SK-N-SH (cell line): ENCODE measurements at regions not wholly inside any gene's neighbourhood (a gene's known extent, or its start where the extent isn't known, plus 50 kb on each side); places are given as distances from the start of the nearest gene placed in this dataset.

Experiments
- CTCF ChIA-PET: fragments of 300-600, 350-600 bp; formaldehyde crosslinking; extraction: SDS; loops from one replicate; lab custom pipeline; 2021; lab: Yijun Ruan, JAX
- POLR2A ChIA-PET: fragments of 350-600 bp; sonication (Branson Sonifier 250); formaldehyde crosslinking; extraction: SDS; loops from one replicate; lab custom pipeline; 2020; ENCODE audit warnings: antibody characterized with exemption, inconsistent platforms; lab: Yijun Ruan, JAX
- DNase-seq: peaks from one replicate; pipeline ENCODE4 v3.0.0; 2012
- H2AFZ ChIP-seq: fragments of 200-600 bp; sonication (generic); 2 replicates; pipeline ENCODE4 v1.8.1; 2016; ENCODE audit warnings: antibody characterized with exemption, mild to moderate bottlenecking, low read depth
- H3F3A ChIP-seq: fragments of 200-600 bp; sonication (generic); replicated peaks from 2 replicates; pipeline ENCODE3; 2016; ENCODE audit warnings: antibody characterized with exemption, mild to moderate bottlenecking; ENCODE audit not compliant: insufficient read depth
- H3K27ac ChIP-seq, 2 experiments: fragments of 200-500 bp in 1 of 2; fragments of 200-600 bp in 1 of 2; sonication (Bioruptor generic) in 1 of 2; sonication (generic), shearing (Covaris generic) in 1 of 2; 2 replicates each; pipeline versions ENCODE4 v1.5.1 to v1.6.1; 2014 to 2016; ENCODE audit warnings: low read depth in 2 of 2, inconsistent platforms in 1 of 2, low read length in 1 of 2, mild to moderate bottlenecking in 1 of 2, mixed read lengths in 1 of 2
- H3K27me3 ChIP-seq: fragments of 200-600 bp; sonication (generic), shearing (Covaris generic); 2 replicates; pipeline ENCODE4 v1.6.1; 2016; ENCODE audit warnings: mixed run types; ENCODE audit not compliant: insufficient read depth
- H3K36me3 ChIP-seq, 2 experiments: fragments of 200-500 bp in 1 of 2; fragments of 200-600 bp in 1 of 2; sonication (Bioruptor generic) in 1 of 2; sonication (generic) in 1 of 2; replicated peaks in 1 of 2; 2 replicates each; pipeline versions ENCODE3 to v1.5.1; 2014 to 2016; ENCODE audit warnings: low read length in 1 of 2, mild to moderate bottlenecking in 1 of 2; ENCODE audit not compliant: insufficient read depth in 2 of 2, control insufficient read depth in 1 of 2
- H3K4me1 ChIP-seq, 2 experiments: fragments of 200-500 bp in 1 of 2; fragments of 200-600 bp in 1 of 2; sonication (Bioruptor generic) in 1 of 2; sonication (generic), shearing (Covaris generic) in 1 of 2; 2 replicates each; pipeline versions ENCODE4 v1.5.1 to v1.6.1; 2014 to 2016; ENCODE audit warnings: low read depth in 1 of 2, low read length in 1 of 2, mixed run types in 1 of 2; ENCODE audit not compliant: insufficient read depth in 2 of 2, control insufficient read depth in 1 of 2
- H3K4me2 ChIP-seq: fragments of 200-600 bp; sonication (generic), shearing (Covaris generic); 2 replicates; pipeline ENCODE4 v1.6.1; 2017; ENCODE audit warnings: mixed run types
- H3K4me3 ChIP-seq, 2 experiments: fragments of 200-500 bp in 1 of 2; fragments of 200-600 bp in 1 of 2; sonication (Bioruptor generic) in 1 of 2; sonication (generic), shearing (Covaris generic) in 1 of 2; 2 replicates each; pipeline versions ENCODE4 v1.5.1 to v1.8.1; 2014 to 2016; ENCODE audit warnings: low read depth in 2 of 2, inconsistent platforms in 1 of 2, low read length in 1 of 2, mild to moderate bottlenecking in 1 of 2, mixed read lengths in 1 of 2, moderate library complexity in 1 of 2
- H3K79me2 ChIP-seq: fragments of 200-600 bp; sonication (generic); 2 replicates; pipeline ENCODE4 v1.8.1; 2017; ENCODE audit warnings: mild to moderate bottlenecking; ENCODE audit not compliant: insufficient read depth
- H3K9ac ChIP-seq: fragments of 200-600 bp; sonication (generic); 2 replicates; pipeline ENCODE4 v1.6.1; 2017; ENCODE audit warnings: mixed run types
- H3K9me2 ChIP-seq: fragments of 200-600 bp; sonication (generic); 2 replicates; pipeline ENCODE4 v1.6.1; 2017; ENCODE audit warnings: mixed run types
- H3K9me3 ChIP-seq: fragments of 200-600 bp; sonication (generic); 2 replicates; pipeline ENCODE4 v1.6.1; 2017; ENCODE audit warnings: mixed run types, mild to moderate bottlenecking, moderate library complexity
- H4K20me1 ChIP-seq: fragments of 200-600 bp; sonication (generic); 2 replicates; pipeline ENCODE4 v1.6.1; 2017; ENCODE audit warnings: mild to moderate bottlenecking, mixed run types; ENCODE audit not compliant: insufficient read depth
- CTCF ChIP-seq: fragments of 200-600 bp; sonication (generic); IDR thresholded peaks from 2 replicates; pipeline ENCODE4 v1.6.1; 2017; ENCODE audit warnings: antibody characterized with exemption, mild to moderate bottlenecking, moderate library complexity
- EP300 ChIP-seq, 2 experiments: IDR thresholded peaks; 2 replicates each; pipeline versions ENCODE4 v1.4.0 to v1.6.1; 2012; ENCODE audit warnings: borderline replicate concordance in 1 of 2, low read depth in 1 of 2, low read length in 1 of 2
- EZH2phosphoT487 ChIP-seq: fragments of 200-600 bp; sonication (generic); IDR thresholded peaks from 2 replicates; pipeline ENCODE4 v1.6.1; 2017; ENCODE audit warnings: low read depth, mixed run types, mild to moderate bottlenecking, antibody characterized with exemption, moderate library complexity, borderline replicate concordance
- FOSL2 ChIP-seq: IDR thresholded peaks from 2 replicates; pipeline ENCODE4 v1.4.0; 2012; ENCODE audit warnings: low read depth, mild to moderate bottlenecking, moderate library complexity, borderline replicate concordance
- FOXM1 ChIP-seq: IDR thresholded peaks from 2 replicates; pipeline ENCODE4 v1.4.0; 2012; ENCODE audit warnings: low read depth, mild to moderate bottlenecking
- IRF3 ChIP-seq: fragments of 150-350 bp; IDR thresholded peaks from 2 replicates; pipeline ENCODE4 v1.6.1; 2016; ENCODE audit warnings: mild to moderate bottlenecking, low read depth, low read length
- JUND ChIP-seq: IDR thresholded peaks from 2 replicates; pipeline ENCODE4 v1.4.0; 2012
- MEF2A ChIP-seq: IDR thresholded peaks from 2 replicates; pipeline ENCODE4 v1.4.0; 2012; ENCODE audit warnings: low read depth, borderline replicate concordance
- NFIC ChIP-seq: IDR thresholded peaks from 2 replicates; pipeline ENCODE4 v1.4.0; 2012; ENCODE audit warnings: borderline replicate concordance
- PBX3 ChIP-seq: IDR thresholded peaks from 2 replicates; pipeline ENCODE4; 2012
- SMC3 ChIP-seq: IDR thresholded peaks from 2 replicates; pipeline ENCODE4 v1.6.1; 2012; ENCODE audit warnings: low read depth, low read length, improper control_type of control experiment
- TCF12 ChIP-seq: IDR thresholded peaks from 2 replicates; pipeline ENCODE4 v1.4.0; 2012
- YY1 ChIP-seq: IDR thresholded peaks from 2 replicates; pipeline ENCODE4 v1.4.0; 2012; ENCODE audit warnings: low read depth, mild to moderate bottlenecking
- WGBS: methylation state at CpG from one replicate; pipeline ENCODE4 v1.1.6; 2017; ENCODE audit warnings: low lambda C conversion rate; 5-methylcytosine and 5-hydroxymethylcytosine counted together

GRCh38 chr10:84862551-84862950, 534.2 kb downstream of the CCSER2 start:
- Histone ChIP-seq H3K4me3 (no peak overlapping the region), H3F3A (no peaks in the 10 kb centered on the region), H3K4me1 (no peaks in the 10 kb centered on the region; a peak in 1 of 4 replicates), H3K9me2 (no peaks in the 10 kb centered on the region), H3K79me2 (no peaks in the 10 kb centered on the region), H3K9ac (no peak overlapping the region), H2AFZ (no peak overlapping the region), H3K9me3 (no peaks in the 10 kb centered on the region), H3K36me3 (no peaks in the 10 kb centered on the region), H4K20me1 (no peaks in the 10 kb centered on the region), H3K27me3 (no peaks in the 10 kb centered on the region), H3K4me2 (no peak overlapping the region), H3K27ac (no peak overlapping the region)
- WGBS = 0% methylated on average over 1 of the region's 1 CpG
- ChIA-PET CTCF (interaction anchor here (1.4 kb wide), 1 partner anchor 16 kb away, joined by 4 read pairs; no protein-coding TSS in a partner anchor), POLR2A (no interaction called here)
- no peak for TF ChIP-seq SMC3
- no peak for TF ChIP-seq TCF12
- TF ChIP-seq NFIC = no peak
- TF ChIP-seq FOXM1 = no peak
- no peak for DNase-seq

- no peaks in the 10 kb centered on the region; a peak in 1 of 4 replicates for H3K4me1 ChIP-seq
- ChIA-PET POLR2A (no interaction called here), CTCF (interaction anchor here (1.4 kb wide), 1 partner anchor 17 kb away, joined by 4 read pairs; no protein-coding TSS in a partner anchor)
- TF ChIP-seq JUND (no peak), CTCF (no peak), NFIC (no peak), YY1 (no peak), MEF2A (no peak), IRF3 (no peak), FOSL2 (no peak), PBX3 (no peak), EP300 (IDR thresholded peaks at IDR 0.05; ENCODE audit: borderline replicate concordance in 1 of 2, low read depth in 1 of 2, low read length in 1 of 2) (no peak), EZH2phosphoT487 (no peak)
- no peaks in the 10 kb centered on the region for H4K20me1 ChIP-seq
- H2AFZ ChIP-seq = no peak overlapping the region
- H3K4me3 ChIP-seq = no peak overlapping the region
- WGBS = 17% methylated on average over 2 of the region's 2 CpGs
- no peaks in the 10 kb centered on the region for H3K36me3 ChIP-seq
- H3K9ac ChIP-seq = no peak overlapping the region
- no peak for DNase-seq
- H3K9me2 ChIP-seq = no peaks in the 10 kb centered on the region
- no peaks in the 10 kb centered on the region for H3F3A ChIP-seq
- no peaks in the 10 kb centered on the region for H3K79me2 ChIP-seq
- H3K27ac ChIP-seq = no peak overlapping the region
- H3K27me3 ChIP-seq = no peaks in the 10 kb centered on the region
- H3K4me2 ChIP-seq = no peak overlapping the region
- H3K9me3 ChIP-seq = no peaks in the 10 kb centered on the region
These were observed 535.3 kb downstream of the CCSER2 start for GRCh38 chr10:84863675-84864074.
